PC-3 (cell line): ENCODE measurements at regions not wholly inside any gene's neighbourhood (a gene's known extent, or its start where the extent isn't known, plus 50 kb on each side); places are given as distances from the start of the nearest gene placed in this dataset.

Experiments
- ATAC-seq: fragments of 200-7000 bp; cut with Tn5 transposase; 2 replicates; pipeline ENCODE4 v1.9.1; 2020; ENCODE audit warnings: mild to moderate bottlenecking, moderate library complexity
- BruUV-seq: library from RNA; stranded (reverse); fragments of 400-500 nt; replicated peaks from 2 replicates; lab custom pipeline; 2021; lab: Mats Ljungman, UMichigan
- CTCF ChIA-PET: fragments of 300-600 bp; sonication (Branson Sonifier 250); formaldehyde crosslinking; loops from one replicate; lab custom pipeline; 2022; ENCODE audit warnings: antibody characterized with exemption; lab: Charles Lee
- POLR2A ChIA-PET: fragments of 300-600 bp; sonication (Branson Sonifier 250); formaldehyde crosslinking; loops from one replicate; lab custom pipeline; 2022; ENCODE audit warnings: antibody characterized with exemption; ENCODE audit not compliant: unreplicated experiment; lab: Charles Lee
- DNase-seq: peaks from one replicate; pipeline ENCODE4 v3.0.0-alpha.2; 2015
- H2AFZ ChIP-seq: fragments of 300-600 bp; sonication (generic); 2 replicates; pipeline ENCODE4 v1.6.0; 2016; ENCODE audit warnings: antibody characterized with exemption, low read length
- H3F3A ChIP-seq: fragments of 300-600 bp; sonication (generic); one replicate; pipeline ENCODE4 v1.6.0; 2017; ENCODE audit warnings: antibody characterized with exemption, low read length, control low read depth, mild to moderate bottlenecking; ENCODE audit not compliant: unreplicated experiment
- H3K27ac ChIP-seq: fragments of 300-600 bp; sonication (generic); 2 replicates; pipeline ENCODE4 v1.5.1; 2016; ENCODE audit warnings: mild to moderate bottlenecking, low read length
- H3K27me3 ChIP-seq: fragments of 300-600 bp; sonication (generic); 2 replicates; pipeline ENCODE4 v1.6.1; 2016; ENCODE audit warnings: low read length, mixed read lengths
- H3K36me3 ChIP-seq: fragments of 300-600 bp; sonication (generic); 2 replicates; pipeline ENCODE4 v1.6.1; 2016; ENCODE audit warnings: low read depth, mixed run types, low read length, mixed read lengths
- H3K4me1 ChIP-seq: fragments of 300-600 bp; sonication (generic); 2 replicates; pipeline ENCODE4 v1.5.1; 2016; ENCODE audit warnings: low read length; ENCODE audit not compliant: insufficient read depth
- H3K4me2 ChIP-seq: fragments of 300-600 bp; sonication (generic); 2 replicates; pipeline ENCODE4 v1.6.0; 2016; ENCODE audit warnings: low read length
- H3K4me3 ChIP-seq: fragments of 300-600 bp; sonication (generic); 2 replicates; pipeline ENCODE4 v1.5.1; 2016; ENCODE audit warnings: mild to moderate bottlenecking, low read length, mixed read lengths
- H3K79me2 ChIP-seq: fragments of 300-600 bp; sonication (generic); 2 replicates; pipeline ENCODE4 v1.6.1; 2017; ENCODE audit warnings: low read length, mixed read lengths
- H3K9ac ChIP-seq: fragments of 300-600 bp; sonication (generic); 2 replicates; pipeline ENCODE4 v1.6.0; 2016; ENCODE audit warnings: mild to moderate bottlenecking, low read length
- H3K9me2 ChIP-seq: fragments of 300-600 bp; sonication (generic); replicated peaks from 2 replicates; pipeline ENCODE4 v1.6.1; 2016; ENCODE audit warnings: mixed run types, low read length, mixed read lengths
- H3K9me3 ChIP-seq: fragments of 300-600 bp; sonication (generic); 2 replicates; pipeline ENCODE4 v1.6.1; 2016; ENCODE audit warnings: low read length, mixed read lengths
- H4K20me1 ChIP-seq: fragments of 300-600 bp; sonication (generic); 2 replicates; pipeline ENCODE4 v1.6.1; 2016; ENCODE audit warnings: low read length, mixed read lengths
- CTCF ChIP-seq: fragments of 300-600 bp; sonication (generic); conservative IDR thresholded peaks from 2 replicates; pipeline ENCODE4 v1.5.1; 2017; ENCODE audit warnings: antibody characterized with exemption, low read depth, mild to moderate bottlenecking, low read length
- EZH2 ChIP-seq: fragments of 300-600 bp; sonication (generic); IDR thresholded peaks from one replicate; pipeline ENCODE4 v1.6.1; 2017; ENCODE audit warnings: antibody characterized with exemption, mild to moderate bottlenecking, low read length; ENCODE audit not compliant: unreplicated experiment
- EZH2phosphoT487 ChIP-seq: fragments of 300-600 bp; sonication (generic); IDR thresholded peaks from 2 replicates; pipeline ENCODE4 v1.6.1; 2018; ENCODE audit warnings: mild to moderate bottlenecking, antibody characterized with exemption, low read length, borderline replicate concordance
- intact Hi-C: fragments of 100-400 bp; cut with micrococcal nuclease; formaldehyde crosslinking; loops from 2 replicates; pipeline ENCODE4 v1.9.0; 2023

- no peaks in the 10 kb centered on the region for H3K36me3 ChIP-seq
- ChIA-PET CTCF (no interaction called here), POLR2A (no interaction called here)
- no peaks in the 10 kb centered on the region for H3F3A ChIP-seq
- no peak overlapping the region for H3K9ac ChIP-seq
- H3K4me2 ChIP-seq = no peak overlapping the region
- ATAC-seq (no peak), DNase-seq (no peak)
- H3K79me2 ChIP-seq = no peaks in the 10 kb centered on the region
- no peak overlapping the region for H2AFZ ChIP-seq
- intact Hi-C loops = no loop called here
- TF ChIP-seq CTCF (no peak), EZH2 (no peak), EZH2phosphoT487 (no peak)
- no peak overlapping the region for H3K27ac ChIP-seq
- no peak overlapping the region for H3K4me3 ChIP-seq
- H4K20me1 ChIP-seq = no peaks in the 10 kb centered on the region
- BruUV-seq = no TSS peak
- H3K27me3 ChIP-seq = no peaks in the 10 kb centered on the region
- H3K9me3 ChIP-seq = no peaks in the 10 kb centered on the region
- H3K9me2 ChIP-seq = no peaks in the 10 kb centered on the region
- H3K4me1 ChIP-seq = no peaks in the 10 kb centered on the region
Observed at GRCh38 chr1:194544012-194544411, 1357.6 kb upstream of the B3GALT2 start.

GRCh38 chr1:194538453-194538852, 1352.0 kb upstream of the B3GALT2 start:
- Histone ChIP-seq H3K9me2 (no peaks in the 10 kb centered on the region), H3K79me2 (no peaks in the 10 kb centered on the region), H3K36me3 (no peaks in the 10 kb centered on the region), H3K9me3 (no peaks in the 10 kb centered on the region), H2AFZ (no peak overlapping the region), H3K27me3 (no peaks in the 10 kb centered on the region), H3K9ac (no peak overlapping the region), H3K4me1 (peaks cover 6% of the 10 kb centered on the region; the same call in 1 of the 2 replicates), H3K4me3 (no peak overlapping the region), H3K27ac (no peak overlapping the region), H3F3A (no peaks in the 10 kb centered on the region), H3K4me2 (no peak overlapping the region), H4K20me1 (no peaks in the 10 kb centered on the region)
- ChIA-PET POLR2A (no interaction called here), CTCF (interaction anchor here (0.6 kb wide), 1 partner anchor 52 kb away, joined by 3 read pairs; no protein-coding TSS in a partner anchor)
- no peak for ATAC-seq
- TF ChIP-seq EZH2 (no peak), CTCF (no peak; the same call in 1 of the 2 replicates), EZH2phosphoT487 (no peak)
- peak; percentile 13 for DNase-seq
- intact Hi-C loops = no loop called here
- BruUV-seq = no TSS peak

- no peak overlapping the region for H3K4me3 ChIP-seq
- intact Hi-C loops = no loop called here
- TF ChIP-seq EZH2phosphoT487 (no peak), EZH2 (no peak), CTCF (no peak)
- peaks cover 7% of the 10 kb centered on the region; the same call in 1 of the 2 replicates for H3K4me1 ChIP-seq
- no peaks in the 10 kb centered on the region for H3F3A ChIP-seq
- H3K27ac ChIP-seq = no peak overlapping the region
- no peak overlapping the region for H3K4me2 ChIP-seq
- no peak overlapping the region for H2AFZ ChIP-seq
- BruUV-seq = no TSS peak
- H3K79me2 ChIP-seq = no peaks in the 10 kb centered on the region
- DNase-seq = no peak
- POLR2A ChIA-PET = no interaction called here
- CTCF ChIA-PET = no interaction called here
- H3K9me2 ChIP-seq = no peaks in the 10 kb centered on the region
- no peaks in the 10 kb centered on the region for H3K36me3 ChIP-seq
- H3K9ac ChIP-seq = no peak overlapping the region
- ATAC-seq = no peak
- H3K9me3 ChIP-seq = no peaks in the 10 kb centered on the region
- no peaks in the 10 kb centered on the region for H3K27me3 ChIP-seq
- no peaks in the 10 kb centered on the region for H4K20me1 ChIP-seq
Observed at GRCh38 chr1:194537521-194537920, 1351.1 kb upstream of the B3GALT2 start.
